Pons (tissue), 1 donor: ENCODE measurements at regions not wholly inside any gene's neighbourhood (a gene's known extent, or its start where the extent isn't known, plus 50 kb on each side); places are given as distances from the start of the nearest gene placed in this dataset.
"Not testable (repeated sequence)": the region's sequence is repeated elsewhere in the genome, so short reads cannot be mapped to it uniquely, and the experiment has no call there.

ENCODE experiments used
- DNase-seq: peaks from one replicate; pipeline ENCODE4 v3.0.0-alpha.2; 2016; ENCODE audit warnings: low spot score

DNA sequence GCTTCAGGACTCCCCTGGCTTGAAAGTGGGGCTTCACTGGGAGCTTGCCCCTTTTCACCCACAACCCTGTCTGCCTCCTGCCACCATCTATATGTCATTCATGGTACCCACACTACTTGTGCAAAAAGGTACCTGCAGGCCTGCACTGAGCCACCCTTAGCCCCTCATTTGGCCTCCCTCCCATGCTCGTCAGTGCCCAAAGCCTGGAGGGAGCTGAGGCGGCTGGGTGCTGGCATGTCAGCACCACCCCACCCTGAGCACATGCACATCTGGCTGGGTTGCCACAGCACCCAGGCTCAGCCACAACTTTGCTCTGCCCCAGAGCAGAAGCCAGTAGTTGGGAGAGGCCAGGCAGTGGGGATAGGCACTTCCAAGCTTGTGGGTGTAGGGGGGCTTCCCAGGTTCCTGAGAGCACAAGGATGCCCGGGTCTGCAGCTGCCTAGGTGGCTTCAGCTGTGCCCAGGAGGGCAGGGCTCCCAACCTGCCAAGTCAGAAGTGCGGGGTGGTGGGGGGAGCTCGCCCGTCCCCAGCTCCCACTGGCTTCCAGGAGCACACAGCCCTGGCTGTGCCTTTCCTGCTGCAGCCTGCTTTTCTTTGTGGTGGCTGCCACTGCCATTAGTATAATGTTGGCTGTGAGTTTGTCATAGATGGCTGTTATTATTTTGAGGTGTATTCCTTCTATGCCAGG, 1054.6 kb upstream of the EPHA6 start:
- DNase-seq: no peak

DNA sequence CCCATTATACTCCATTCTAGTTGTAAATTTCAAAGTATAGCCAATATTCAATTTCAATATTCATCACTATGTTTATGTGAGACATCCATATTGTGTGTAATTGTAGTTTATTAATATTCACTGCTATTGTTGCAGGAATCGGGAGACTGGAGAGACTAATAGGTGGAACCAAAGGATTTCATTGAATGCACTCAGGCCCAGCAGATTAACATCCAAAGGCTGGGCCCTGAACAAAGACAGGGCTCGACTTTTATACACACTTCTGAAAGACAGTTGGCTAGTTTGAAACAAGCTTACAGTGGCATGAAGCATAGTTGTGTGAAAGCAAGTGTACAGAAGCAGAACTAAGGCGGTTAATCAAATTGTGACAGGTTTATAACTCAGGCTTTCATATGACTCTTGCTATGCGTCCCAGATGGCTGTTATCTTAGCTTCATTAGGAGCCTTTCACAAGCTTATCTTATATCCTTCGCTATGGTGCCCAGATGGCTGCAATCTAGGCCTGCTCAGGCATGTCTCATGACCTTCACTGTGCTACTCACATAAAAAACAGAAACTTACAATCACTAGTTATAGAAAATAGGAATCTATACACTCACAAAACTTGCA, 1038.8 kb upstream of the EPHA6 start:
- DNase-seq: no peak

DNA sequence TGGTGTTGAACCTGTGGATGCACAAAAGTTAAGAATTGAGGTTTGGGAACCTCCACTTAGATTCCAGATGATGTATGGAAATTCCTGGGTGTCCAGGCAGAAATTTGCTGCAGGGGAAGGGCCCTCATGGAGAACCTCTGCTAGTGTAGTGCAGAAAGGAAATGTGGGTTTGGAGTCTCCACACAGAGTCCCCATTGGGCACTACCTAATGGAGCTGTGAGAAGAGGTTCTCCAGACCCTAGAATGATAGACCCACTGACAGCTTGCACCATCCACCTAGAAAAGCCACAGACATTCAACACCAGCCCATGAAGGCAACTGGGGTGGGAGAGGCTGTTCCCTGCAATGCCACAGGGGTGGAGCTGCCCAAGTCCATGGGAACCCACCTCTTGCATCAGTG, 1032.8 kb upstream of the EPHA6 start:
- no peak for DNase-seq

DNA sequence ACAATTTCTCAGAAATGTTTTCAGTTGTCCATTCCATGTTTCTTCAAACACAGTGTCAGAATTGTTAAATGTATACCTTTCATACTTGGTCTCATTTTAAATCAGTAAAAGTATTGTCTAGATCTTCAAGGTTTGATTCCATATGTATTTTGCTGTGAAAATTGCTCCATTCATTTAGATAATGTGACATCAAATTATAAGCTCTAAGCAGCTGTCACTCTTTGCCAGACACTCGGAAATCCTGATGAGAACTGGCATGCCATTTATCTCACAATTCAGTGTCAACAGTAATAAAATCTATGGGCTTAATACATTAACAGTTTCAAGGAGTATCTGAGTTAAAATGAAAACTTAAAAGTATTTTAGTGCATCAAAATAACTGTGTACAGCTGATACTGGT, 1025.3 kb upstream of the EPHA6 start:
- DNase-seq: no peak

DNA sequence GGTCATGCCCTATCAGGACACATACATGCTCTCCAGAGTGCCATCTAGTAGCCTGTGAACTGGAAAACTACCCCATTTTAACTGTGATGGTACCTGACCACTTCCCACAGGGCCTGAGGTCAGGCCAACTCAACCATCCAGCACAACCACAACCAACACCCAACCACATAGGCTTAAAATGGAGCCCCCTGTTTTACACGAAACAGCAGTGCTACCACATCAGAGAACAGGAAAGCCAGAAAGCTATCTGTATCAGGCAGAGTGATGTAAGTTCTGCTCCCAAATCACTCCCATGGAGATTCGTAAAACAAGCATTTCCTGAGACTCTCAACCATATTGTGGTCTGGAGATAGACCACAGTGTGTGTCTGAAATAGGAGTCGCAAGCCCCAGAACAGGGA, 1017.3 kb upstream of the EPHA6 start:
- no peak for DNase-seq

DNA sequence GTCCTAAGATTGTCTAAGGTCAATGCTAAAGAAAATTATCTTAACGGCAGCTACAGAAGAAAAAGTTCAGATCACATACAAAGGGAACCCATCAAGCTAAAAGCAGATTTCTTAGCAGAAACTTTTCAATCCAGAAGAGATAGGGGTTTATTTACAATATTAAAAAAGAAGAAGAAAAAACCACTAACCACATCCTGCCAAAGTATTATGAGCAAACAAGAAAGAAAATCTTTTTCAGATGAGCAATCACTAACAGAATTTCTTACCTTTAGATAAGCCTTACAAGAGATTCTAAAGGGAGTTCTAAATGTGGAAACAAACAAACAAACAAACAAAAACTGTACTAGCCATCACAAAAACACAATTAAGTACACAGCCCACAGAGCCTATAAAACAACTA, 1015.8 kb upstream of the EPHA6 start:
- no peak for DNase-seq

DNA sequence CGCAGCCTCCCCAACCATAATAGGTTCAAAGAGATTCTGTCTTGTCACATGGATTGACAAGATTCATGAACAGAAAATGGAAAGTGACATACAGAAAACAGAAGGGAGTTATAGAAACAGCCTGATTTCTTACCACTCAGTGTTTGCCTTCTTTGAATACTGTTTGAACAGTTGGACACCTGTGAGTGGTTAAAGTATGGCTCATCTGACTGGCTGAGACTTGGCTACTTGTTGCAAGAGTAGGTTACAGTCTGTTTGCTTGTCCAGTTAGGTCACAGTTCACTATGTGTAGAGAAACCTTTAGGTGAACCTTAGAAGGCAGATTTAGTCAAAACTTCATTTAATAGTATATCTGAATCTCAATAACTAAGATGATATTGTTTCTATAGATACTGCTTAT, 1003.9 kb upstream of the EPHA6 start:
- DNase-seq: no peak

DNA sequence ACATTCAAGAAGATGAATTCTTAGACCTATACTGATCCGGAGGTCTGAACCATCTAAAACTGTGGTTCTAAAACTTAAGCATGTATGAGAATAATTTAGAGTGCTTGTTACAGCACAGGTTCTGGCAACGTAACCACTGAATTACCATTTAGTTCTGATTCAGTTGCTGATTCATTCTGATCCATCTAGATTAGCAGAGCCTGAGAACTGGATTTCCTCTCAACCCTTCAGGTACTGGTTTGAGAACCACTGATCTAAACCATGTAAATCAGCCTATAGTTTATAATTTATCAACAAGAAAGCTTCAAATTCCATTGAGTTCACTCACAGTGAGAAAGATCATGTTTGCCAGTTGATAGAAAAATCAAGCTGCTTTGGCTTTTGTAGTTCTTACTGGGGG, 1001.1 kb upstream of the EPHA6 start:
- DNase-seq: no peak

DNA sequence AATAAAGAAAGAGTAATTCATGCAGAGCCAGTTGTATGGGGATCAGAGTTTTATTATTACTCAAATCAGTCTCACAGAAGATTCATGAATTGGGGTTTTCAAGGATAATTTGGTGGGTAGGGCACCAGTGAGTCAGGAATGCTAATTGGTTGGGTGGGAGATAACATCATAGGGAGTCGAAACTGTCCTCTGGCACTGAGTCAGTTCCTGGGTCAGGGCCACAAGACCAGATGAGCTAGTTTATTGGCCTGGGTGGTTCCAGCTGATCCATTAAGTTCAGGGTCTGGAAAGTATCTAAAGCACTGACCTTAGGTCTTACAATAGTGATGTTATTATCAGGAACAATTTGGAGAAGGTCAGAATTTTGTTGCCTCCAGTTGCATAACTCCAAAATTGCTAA, 998.6 kb upstream of the EPHA6 start:
- DNase-seq: no peak

DNA sequence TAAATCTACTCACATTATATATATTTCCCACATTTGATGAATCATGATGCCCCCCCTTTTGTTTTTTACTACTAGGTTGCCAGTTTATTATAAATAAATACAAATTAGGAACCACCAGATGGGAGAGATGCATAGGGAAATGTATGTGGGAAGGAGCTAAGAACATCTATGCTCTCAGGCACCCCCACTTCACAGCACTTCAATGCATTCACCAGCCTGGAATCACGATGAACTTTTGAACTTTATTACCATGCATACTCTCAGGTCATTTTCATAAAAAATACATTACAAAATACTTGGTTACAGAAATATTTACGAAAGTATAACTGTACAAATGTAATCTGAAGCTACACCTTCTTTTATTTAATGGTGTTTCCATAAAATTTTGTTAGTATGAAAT, 988.0 kb upstream of the EPHA6 start:
- DNase-seq: no peak

DNA sequence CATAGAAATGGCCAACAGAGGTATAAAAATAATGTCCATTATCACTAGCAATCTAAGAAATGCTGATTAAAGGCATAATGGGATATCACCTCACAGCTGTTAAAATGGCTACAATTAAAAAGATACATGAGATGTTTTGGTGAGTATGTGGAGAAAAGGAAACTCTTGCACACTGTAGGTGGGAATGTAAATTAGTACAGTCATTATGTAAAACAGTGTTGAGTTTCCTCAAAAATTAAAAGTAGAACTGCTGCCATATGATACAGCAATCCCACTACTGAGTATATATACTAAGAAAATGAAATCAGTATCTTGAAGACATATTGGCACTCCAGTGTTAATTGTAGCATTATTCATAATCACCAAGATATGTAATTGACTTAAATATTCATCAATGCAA, 982.2 kb upstream of the EPHA6 start:
- no peak for DNase-seq

DNA sequence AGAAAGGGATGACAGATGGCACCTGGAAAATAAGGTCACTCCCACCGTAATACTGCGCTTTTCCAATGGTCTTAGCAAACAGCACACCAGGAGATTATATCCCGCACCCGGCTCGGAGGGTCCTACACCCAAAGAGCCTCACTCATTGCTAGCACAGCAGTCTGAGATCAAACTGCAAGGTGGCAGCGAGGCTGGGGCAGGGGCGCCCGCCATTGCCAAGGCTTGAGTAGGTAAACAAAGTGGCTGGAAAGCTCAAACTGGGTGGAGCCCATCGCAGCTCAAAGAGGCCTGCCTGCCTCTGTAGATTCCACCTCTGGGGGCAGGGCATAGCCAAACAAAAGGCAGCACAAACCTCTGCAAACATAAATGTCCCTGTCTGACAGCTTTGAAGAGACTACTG, 953.8 kb upstream of the EPHA6 start:
- DNase-seq: not testable (repeated sequence)

DNA sequence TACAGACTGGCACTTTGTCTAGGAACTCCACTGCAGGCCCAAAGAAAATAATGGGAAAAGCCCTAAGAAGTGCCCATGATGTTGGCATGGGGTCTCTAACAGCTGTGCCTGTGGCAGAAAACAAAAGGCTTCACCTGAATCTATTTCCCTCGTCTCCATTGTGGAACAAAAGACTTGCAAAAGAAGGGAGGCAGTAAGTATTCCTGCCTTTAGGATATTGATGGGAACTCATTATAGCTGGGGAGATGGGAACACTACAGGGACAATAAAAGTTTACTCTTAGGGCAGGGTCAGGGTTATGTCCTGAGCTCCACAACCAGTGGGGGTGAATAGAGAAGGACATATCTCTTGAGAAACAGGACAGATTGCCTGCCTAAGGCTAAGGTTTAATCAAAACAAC, 930.6 kb upstream of the EPHA6 start:
- no peak for DNase-seq

DNA sequence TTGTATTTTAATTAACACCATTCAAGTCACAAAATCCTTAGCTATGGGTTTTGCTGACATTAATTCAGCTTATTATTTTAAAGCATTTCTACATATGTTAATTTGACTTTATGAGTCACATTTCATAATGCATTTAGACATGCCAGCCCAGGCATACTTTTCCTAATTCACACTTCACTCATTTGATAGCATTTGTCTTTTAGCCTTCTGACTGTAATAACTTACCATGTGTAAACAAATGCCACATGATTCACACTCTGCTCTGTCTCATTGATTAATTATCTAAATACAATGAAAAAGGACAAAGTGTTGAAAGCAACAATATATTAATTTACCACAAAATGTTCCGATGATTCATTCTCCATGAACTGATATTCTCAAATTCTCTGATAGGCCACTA, 927.8 kb upstream of the EPHA6 start:
- no peak for DNase-seq

DNA sequence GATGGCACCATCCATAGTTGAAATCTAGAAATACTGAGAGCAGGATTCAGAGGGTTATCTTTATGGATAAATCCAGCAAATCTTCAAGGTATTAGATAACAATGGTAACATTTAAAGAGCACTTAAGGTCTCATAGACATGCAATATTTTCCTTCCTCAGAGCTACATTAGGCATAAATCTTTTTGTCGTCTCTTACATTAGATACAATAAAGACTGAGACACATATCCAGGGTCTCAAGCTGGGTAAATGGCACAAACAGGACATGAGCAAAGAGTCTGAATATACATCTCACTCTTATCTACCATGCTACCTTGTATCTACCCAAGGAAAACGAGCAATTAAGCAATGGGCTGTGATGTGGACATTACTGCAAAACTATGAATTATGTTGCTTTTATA, 927.3 kb upstream of the EPHA6 start:
- no peak for DNase-seq

DNA sequence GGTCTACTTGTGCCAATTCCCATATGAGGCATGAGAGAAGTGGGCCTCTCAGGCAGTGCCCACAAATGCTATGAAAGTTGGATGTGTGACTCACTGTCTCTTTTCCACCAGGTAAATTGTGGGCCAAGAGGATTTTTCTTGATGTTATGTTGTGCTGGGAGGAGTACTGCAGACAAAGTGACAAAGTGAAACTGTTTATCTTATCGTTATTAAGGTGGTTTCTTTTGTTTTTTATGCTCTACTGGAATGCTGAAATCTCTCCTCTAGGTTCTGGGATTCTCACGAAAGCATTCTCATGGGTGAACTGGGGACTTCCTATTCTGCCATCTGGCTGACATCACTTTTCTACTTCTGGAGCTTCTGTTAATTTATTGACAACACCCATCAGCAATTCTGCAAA, 919.6 kb upstream of the EPHA6 start:
- no peak for DNase-seq

DNA sequence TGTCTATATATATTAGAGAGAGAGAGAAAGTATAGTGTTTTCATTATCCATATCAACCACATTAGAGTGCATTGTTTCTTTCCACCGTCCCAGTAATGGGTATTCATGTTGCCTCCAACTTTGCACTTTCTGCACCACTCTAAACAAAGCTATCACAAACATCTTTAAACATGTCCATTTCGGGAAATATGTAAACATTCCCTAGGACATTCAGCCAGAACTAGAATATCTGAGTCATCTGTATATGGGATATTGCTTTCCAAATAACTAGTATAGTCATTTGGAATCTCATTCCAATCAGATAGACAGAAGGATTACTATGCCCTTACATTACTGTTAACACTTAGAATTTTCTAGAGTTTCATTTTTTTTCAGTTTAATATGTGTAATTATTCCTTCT, 914.9 kb upstream of the EPHA6 start:
- no peak for DNase-seq

DNA sequence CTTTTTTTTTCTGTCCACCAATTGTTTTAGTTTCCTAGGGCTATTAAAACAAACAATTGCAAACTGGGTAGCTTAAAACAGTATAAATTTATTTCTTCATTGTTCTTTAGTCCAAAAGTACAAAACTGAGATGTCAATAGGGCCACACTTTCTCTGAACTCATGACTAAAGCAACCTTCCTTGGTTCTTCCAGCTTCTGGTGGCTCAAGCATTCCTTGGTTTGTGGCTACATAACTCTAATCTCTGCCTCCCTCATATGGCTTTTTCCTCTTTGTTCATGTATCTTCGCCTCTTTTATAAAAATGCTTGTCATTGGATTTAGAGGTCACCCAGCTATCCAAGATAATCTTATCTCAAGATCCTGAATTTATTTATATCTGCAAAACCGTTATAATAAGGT, 914.5 kb upstream of the EPHA6 start:
- no peak for DNase-seq

DNA sequence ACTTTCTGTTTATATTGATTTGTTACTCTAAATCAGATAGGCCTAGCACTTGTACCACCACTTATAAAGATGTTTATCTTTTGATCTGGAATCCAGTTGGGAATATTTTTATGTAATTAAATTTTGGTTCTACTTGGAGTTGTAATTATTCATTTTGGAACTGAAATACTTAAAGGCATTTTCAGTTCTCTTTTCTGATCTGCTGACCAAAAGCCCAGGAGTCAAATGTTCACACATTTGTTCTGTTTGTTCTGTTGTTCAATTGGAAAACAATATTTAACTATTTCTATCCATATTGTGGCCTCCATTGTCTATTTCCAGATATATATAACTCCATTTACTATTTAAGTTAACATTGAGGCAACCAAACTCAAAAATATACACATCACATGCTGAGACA, 912.4 kb upstream of the EPHA6 start:
- DNase-seq: no peak

DNA sequence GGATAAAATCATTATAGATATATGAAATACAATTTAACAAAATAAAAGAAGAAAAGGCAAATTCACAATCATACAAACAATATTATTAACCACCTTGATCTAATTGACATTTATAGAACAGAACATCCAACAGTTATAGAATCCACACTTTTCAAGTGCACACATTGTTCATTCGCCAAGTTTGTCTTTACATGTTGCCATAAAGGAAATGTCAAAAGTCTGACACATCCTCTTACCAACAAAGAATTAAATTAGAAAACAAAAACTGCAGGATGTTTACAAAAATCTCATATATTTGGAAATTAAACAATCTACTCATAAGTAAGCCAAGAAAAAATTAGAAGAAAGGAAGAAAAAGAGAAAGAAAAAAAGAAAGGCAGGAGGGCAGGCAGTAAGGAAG, 909.2 kb upstream of the EPHA6 start:
- no peak for DNase-seq

DNA sequence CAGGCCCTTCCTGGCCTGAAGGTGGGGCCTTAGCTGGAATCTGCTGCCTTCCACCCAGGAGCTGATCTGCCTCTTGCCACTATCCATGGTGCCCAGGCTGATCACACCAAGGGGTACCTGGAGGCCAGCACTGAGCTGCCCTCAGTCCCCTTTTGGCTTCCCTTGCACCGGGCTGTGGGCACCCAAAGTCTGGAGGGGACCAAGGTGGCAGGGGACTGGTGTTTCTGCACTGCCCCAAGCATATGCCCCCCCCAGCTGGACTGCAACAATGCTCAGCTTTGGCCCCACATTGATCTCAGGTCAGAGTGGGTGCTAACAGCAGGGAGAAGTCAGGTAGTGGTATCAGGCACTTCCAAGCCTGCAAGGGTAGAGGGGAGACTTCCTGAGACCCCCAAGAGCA, 902.6 kb upstream of the EPHA6 start:
- DNase-seq: no peak

DNA sequence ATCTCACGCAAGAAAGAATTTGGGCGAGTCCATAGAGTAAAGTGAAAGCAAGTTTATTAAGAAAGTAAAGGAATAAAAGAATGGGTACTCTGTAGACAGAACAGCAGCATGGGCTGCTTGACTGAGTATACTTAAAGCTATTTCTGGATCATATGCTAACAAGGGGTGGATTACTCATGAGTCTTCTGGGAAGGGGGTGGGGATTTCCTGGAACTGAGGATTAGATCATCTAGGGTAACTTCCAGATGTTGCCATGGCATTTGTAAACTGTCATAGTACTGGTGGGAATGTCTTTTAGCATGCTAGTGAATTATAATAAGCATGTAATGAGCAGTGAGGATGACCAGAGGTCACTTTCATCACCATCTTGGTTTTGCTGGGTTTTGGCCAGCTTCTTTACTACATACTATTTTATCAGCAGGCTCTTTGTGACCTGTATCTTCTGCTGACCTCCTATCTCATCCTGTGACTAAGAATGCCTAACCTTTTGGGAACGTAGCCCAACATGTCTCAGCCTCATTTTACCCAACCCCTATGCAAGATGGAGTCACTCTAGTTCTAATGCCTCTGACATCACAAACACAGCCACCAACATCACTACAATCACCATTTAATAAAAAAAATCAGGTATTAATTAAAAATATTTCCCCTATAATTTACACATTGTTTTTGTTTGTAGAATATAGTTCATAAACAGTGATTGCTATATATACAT, 890.7 kb upstream of the EPHA6 start:
- no peak for DNase-seq

DNA sequence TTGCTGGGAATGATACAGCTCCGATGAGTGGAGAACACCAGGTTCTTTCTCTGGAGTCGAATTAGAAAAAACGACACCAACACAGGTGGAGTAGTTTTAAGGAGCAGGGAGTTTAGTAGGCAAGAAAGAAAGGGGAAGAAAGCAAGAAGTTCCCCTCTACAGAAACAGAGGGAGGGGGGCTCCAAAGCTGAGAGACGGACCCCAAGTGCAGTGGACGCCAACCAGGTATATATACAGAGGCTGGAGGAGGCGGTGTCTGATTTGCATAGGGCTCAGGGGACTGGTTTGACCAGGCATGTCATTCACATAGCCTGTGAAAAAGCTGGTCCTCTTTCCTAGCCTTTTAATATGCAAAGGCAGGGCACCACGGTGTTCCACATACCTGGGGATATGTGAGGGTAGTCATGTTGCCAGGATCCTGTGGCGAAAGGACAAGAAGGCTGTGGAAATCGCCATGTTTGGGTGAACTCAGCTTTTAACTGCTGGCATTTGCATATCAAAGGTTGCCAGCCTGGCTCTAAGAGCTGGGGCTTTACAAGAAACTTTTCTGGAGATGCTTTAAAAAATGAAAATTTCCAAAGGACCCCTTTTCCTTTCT, 887.4 kb upstream of the EPHA6 start:
- no peak for DNase-seq
